Endothelial cell of umbilical vein (primary cell): ENCODE measurements at regions not wholly inside any gene's neighbourhood (a gene's known extent, or its start where the extent isn't known, plus 50 kb on each side); places are given as distances from the start of the nearest gene placed in this dataset.

ENCODE experiments used
- BruUV-seq: library from RNA; stranded (reverse); fragments of 400-500 nt; replicated peaks from 2 replicates; lab custom pipeline; 2021; lab: Mats Ljungman, UMichigan
- CTCF ChIA-PET: fragments of 300-600, 350-600 bp; sonication (Branson Sonifier 250); formaldehyde crosslinking; loops from one replicate; lab custom pipeline; 2021; ENCODE audit warnings: antibody characterized with exemption, inconsistent platforms; lab: Charles Lee
- POLR2A ChIA-PET: fragments of 300-600, 350-600 bp; sonication (Branson Sonifier 250); formaldehyde crosslinking; loops from one replicate; lab custom pipeline; 2021; ENCODE audit warnings: antibody characterized with exemption, inconsistent platforms; lab: Charles Lee
- DNase-seq: peaks from one replicate; pipeline ENCODE4 v3.0.0-alpha.2; 2011; ENCODE audit warnings: low read depth, low spot score
- FAIRE-seq: peaks from 2 replicates; lab custom pipeline; 2011; peaks lifted over from hg19 to GRCh38; lab: Jason Lieb, UNC
- H2AFZ ChIP-seq: 2 replicates; pipeline ENCODE4 v1.6.0; 2012; ENCODE audit warnings: low read depth, low read length, control low read depth, inconsistent platforms
- H3K27ac ChIP-seq: 2 replicates; pipeline ENCODE4 v1.5.1; 2011; ENCODE audit warnings: low read depth, mild to moderate bottlenecking, control low read depth, low read length, moderate library complexity; ENCODE audit not compliant: insufficient read depth
- H3K27me3 ChIP-seq, 2 experiments: 2 replicates each; pipeline versions ENCODE4 v1.6.0 to v1.6.1; 2011; ENCODE audit warnings: low read length in 2 of 2, mixed read lengths in 1 of 2; ENCODE audit not compliant: control insufficient read depth in 2 of 2, insufficient read depth in 2 of 2
- H3K36me3 ChIP-seq, 2 experiments: 2 replicates in 1 of 2; 3 replicates in 1 of 2; pipeline ENCODE4 v1.5.1; 2011; ENCODE audit warnings: low read length in 2 of 2, mild to moderate bottlenecking in 1 of 2, moderate library complexity in 1 of 2; ENCODE audit not compliant: control insufficient read depth in 2 of 2, insufficient read depth in 2 of 2; ENCODE audit errors: extremely low read depth in 1 of 2
- H3K4me1 ChIP-seq: 3 replicates; pipeline ENCODE4 v1.5.1; 2011; ENCODE audit warnings: mild to moderate bottlenecking, low read length; ENCODE audit not compliant: control insufficient read depth, insufficient read depth; ENCODE audit errors: extremely low read depth
- H3K4me2 ChIP-seq: 2 replicates; pipeline ENCODE4 v1.6.1; 2011; ENCODE audit warnings: low read length, control low read depth, mixed read lengths; ENCODE audit not compliant: insufficient read depth
- H3K4me3 ChIP-seq, 3 experiments: fragments of 200-600 bp in 1 of 3; sonication (generic), shearing (Covaris generic) in 1 of 3; replicated peaks in 1 of 3; 2 replicates each; pipeline ENCODE4 v1.5.1; 2011 to 2016; ENCODE audit warnings: control low read depth in 3 of 3, low read length in 3 of 3, mild to moderate bottlenecking in 2 of 3, inconsistent platforms in 1 of 3, low read depth in 1 of 3, moderate library complexity in 1 of 3; ENCODE audit not compliant: insufficient read depth in 1 of 3
- H3K79me2 ChIP-seq: 2 replicates; pipeline ENCODE4 v1.6.0; 2012; ENCODE audit warnings: low read length, inconsistent platforms; ENCODE audit not compliant: control insufficient read depth, insufficient read depth
- H3K9ac ChIP-seq: replicated peaks from 2 replicates; pipeline ENCODE3; 2011; ENCODE audit warnings: low read length, control low read depth; ENCODE audit not compliant: insufficient read depth; ENCODE audit errors: extremely low read depth
- H3K9me1 ChIP-seq: replicated peaks from 3 replicates; pipeline ENCODE4 v1.6.0; 2011; ENCODE audit warnings: mild to moderate bottlenecking, low read length; ENCODE audit not compliant: control insufficient read depth, insufficient read depth; ENCODE audit errors: extremely low read depth
- H3K9me3 ChIP-seq: replicated peaks from 2 replicates; pipeline ENCODE4 v1.5.1; 2012; ENCODE audit warnings: low read length, inconsistent platforms; ENCODE audit not compliant: control insufficient read depth, insufficient read depth
- H4K20me1 ChIP-seq: replicated peaks from 2 replicates; pipeline ENCODE3; 2011; ENCODE audit warnings: mild to moderate bottlenecking, low read length; ENCODE audit not compliant: control insufficient read depth, insufficient read depth; ENCODE audit errors: extremely low read depth
- EZH2 ChIP-seq: IDR thresholded peaks from 2 replicates; pipeline ENCODE4 v1.6.1; 2012; ENCODE audit warnings: borderline replicate concordance, low read depth, mild to moderate bottlenecking, moderate library complexity, low read length, inconsistent platforms; ENCODE audit not compliant: severe bottlenecking
- FOS ChIP-seq: IDR thresholded peaks from 2 replicates; pipeline ENCODE4 v1.6.1; 2011; ENCODE audit warnings: mild to moderate bottlenecking, low read length, moderate library complexity, borderline replicate concordance; ENCODE audit not compliant: insufficient read depth
- GATA2 ChIP-seq: IDR thresholded peaks from 2 replicates; pipeline ENCODE4 v1.7.0; 2011; ENCODE audit warnings: low read depth, mild to moderate bottlenecking, moderate library complexity, mixed read lengths, low read length; ENCODE audit not compliant: insufficient read length, insufficient read depth
- JUN ChIP-seq: IDR thresholded peaks from 2 replicates; pipeline ENCODE4 v1.6.1; 2011; ENCODE audit warnings: borderline replicate concordance, low read depth; ENCODE audit not compliant: insufficient read length, insufficient read depth
- MYC ChIP-seq: IDR thresholded peaks from one replicate; pipeline ENCODE4 v1.6.1; 2011; ENCODE audit warnings: mild to moderate bottlenecking, low read depth, low read length
- POLR2A ChIP-seq: IDR thresholded peaks from 2 replicates; pipeline ENCODE4 v1.6.1; 2012; ENCODE audit warnings: low read depth, mild to moderate bottlenecking, control low read depth, low read length
- POLR2AphosphoS5 ChIP-seq: IDR thresholded peaks from 2 replicates; pipeline ENCODE4 v1.6.1; 2012; ENCODE audit warnings: low read depth, mild to moderate bottlenecking, control low read depth, low read length, moderate library complexity; ENCODE audit not compliant: insufficient read depth
- dilution Hi-C: fragments of 300-500 bp; cut with MboI; formaldehyde crosslinking; loops from one replicate; pipeline ENCODE4 v1.15.0; 2019; ENCODE audit warnings: low sequenced_read_pairs; ENCODE audit not compliant: extremely low pct_ligation_motif_present
- intact Hi-C: fragments of 100-400 bp; cut with micrococcal nuclease; formaldehyde crosslinking; loops from one replicate; pipeline ENCODE4 v1.10.0; 2022
- TF ChIP-seq, protein P1 (sequence below), 2 donors: IDR thresholded peaks; 1 replicate in 1 of 2; 2 replicates in 1 of 2; pipeline ENCODE4 v1.5.1; 2011; ENCODE audit warnings: low read length in 2 of 2, mild to moderate bottlenecking in 2 of 2, moderate library complexity in 2 of 2, control low read depth in 1 of 2, inconsistent platforms in 1 of 2, low read depth in 1 of 2; ENCODE audit not compliant: insufficient read depth in 1 of 2; ENCODE audit errors: extremely low read depth in 1 of 2
- TF ChIP-seq, protein P2 (sequence below): IDR thresholded peaks from 2 replicates; pipeline ENCODE4 v1.6.1; 2011; ENCODE audit not compliant: insufficient read depth, insufficient read length

DNA sequence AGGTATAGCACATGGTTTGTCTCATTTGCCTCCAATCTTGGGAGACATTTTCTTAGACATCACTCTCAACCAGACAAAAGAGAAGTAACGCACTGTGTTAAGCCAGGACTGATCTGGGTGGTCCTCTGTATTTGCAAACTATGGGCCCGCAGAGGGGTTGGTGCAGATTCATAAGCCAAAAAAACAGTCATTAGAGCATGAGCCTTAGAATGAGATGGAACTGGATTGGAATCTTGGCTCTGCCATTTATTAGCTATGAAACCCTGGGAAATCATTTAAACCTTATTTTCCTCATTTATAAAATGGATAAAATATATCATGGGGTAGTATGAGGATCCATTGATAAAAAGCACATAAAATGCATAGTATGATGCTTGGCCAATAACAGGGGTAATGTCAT lies 213.5 kb upstream of the APCDD1 start:
- CTCF ChIA-PET, result interaction anchor here (1.0 to 1.5 kb wide), 3 partner anchors 8 to 14 kb away, joined by 3 to 4 read pairs (median 3); no protein-coding TSS in a partner anchor
- no peak for DNase-seq
- Histone ChIP-seq H3K4me3 (no peak overlapping the region), H3K9me1 (no peaks in the 10 kb centered on the region), H3K4me1 (no peaks in the 10 kb centered on the region), H3K27ac (no peak overlapping the region), H3K79me2 (no peaks in the 10 kb centered on the region), H2AFZ (no peak overlapping the region), H4K20me1 (no peaks in the 10 kb centered on the region), H3K9me3 (no peaks in the 10 kb centered on the region), H3K36me3 (no peaks in the 10 kb centered on the region), H3K4me2 (no peak overlapping the region), H3K9ac (no peak overlapping the region), H3K27me3 (peaks cover 4 to 6% of the 10 kb centered on the region in 2 experiments)
- BruUV-seq, result no TSS peak
- POLR2A ChIA-PET, result no interaction called here
- intact Hi-C loops (no loop called here), dilution Hi-C loops (no loop called here)
- TF ChIP-seq, protein P1, sequence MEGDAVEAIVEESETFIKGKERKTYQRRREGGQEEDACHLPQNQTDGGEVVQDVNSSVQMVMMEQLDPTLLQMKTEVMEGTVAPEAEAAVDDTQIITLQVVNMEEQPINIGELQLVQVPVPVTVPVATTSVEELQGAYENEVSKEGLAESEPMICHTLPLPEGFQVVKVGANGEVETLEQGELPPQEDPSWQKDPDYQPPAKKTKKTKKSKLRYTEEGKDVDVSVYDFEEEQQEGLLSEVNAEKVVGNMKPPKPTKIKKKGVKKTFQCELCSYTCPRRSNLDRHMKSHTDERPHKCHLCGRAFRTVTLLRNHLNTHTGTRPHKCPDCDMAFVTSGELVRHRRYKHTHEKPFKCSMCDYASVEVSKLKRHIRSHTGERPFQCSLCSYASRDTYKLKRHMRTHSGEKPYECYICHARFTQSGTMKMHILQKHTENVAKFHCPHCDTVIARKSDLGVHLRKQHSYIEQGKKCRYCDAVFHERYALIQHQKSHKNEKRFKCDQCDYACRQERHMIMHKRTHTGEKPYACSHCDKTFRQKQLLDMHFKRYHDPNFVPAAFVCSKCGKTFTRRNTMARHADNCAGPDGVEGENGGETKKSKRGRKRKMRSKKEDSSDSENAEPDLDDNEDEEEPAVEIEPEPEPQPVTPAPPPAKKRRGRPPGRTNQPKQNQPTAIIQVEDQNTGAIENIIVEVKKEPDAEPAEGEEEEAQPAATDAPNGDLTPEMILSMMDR (IDR thresholded peaks at IDR 0.05; ENCODE audit: extremely low read depth in 1 of 2, insufficient read depth in 1 of 2, low read depth in 1 of 2, low read length in 2 of 2), result no peak
- TF ChIP-seq MYC, result no peak
- TF ChIP-seq FOS, result no peak
- TF ChIP-seq, protein P2, sequence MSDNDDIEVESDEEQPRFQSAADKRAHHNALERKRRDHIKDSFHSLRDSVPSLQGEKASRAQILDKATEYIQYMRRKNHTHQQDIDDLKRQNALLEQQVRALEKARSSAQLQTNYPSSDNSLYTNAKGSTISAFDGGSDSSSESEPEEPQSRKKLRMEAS, result no peak
- no peak for TF ChIP-seq GATA2
- no peak for TF ChIP-seq EZH2
- no peak for TF ChIP-seq JUN
- no peak for TF ChIP-seq POLR2AphosphoS5
- TF ChIP-seq POLR2A, result no peak
- no peak for FAIRE-seq
